ENCODE measurements at regions not wholly inside any gene's neighbourhood (a gene's known extent, or its start where the extent isn't known, plus 50 kb on each side); places are given as distances from the start of the nearest gene placed in this dataset.

- Histone ChIP-seq H3F3A (ENCODE audit: control insufficient read depth, insufficient read depth) (no peaks in the 10 kb centered on the region), H3K9me2 (replicated peaks; ENCODE audit: control insufficient read depth, low read length) (no peaks in the 10 kb centered on the region), H3K27ac (ENCODE audit: low read depth, low read length) (no peak overlapping the region), H3K36me3 (ENCODE audit: control insufficient read depth, low read length) (no peaks in the 10 kb centered on the region), H3K79me2 (ENCODE audit: control insufficient read depth, low read length) (no peaks in the 10 kb centered on the region), H3K4me2 (ENCODE audit: low read length) (no peak overlapping the region), H3K27me3 (ENCODE audit: control insufficient read depth, low read length) (no peaks in the 10 kb centered on the region), H4K20me1 (ENCODE audit: control insufficient read depth, insufficient read depth, low read depth, low read length) (no peaks in the 10 kb centered on the region), H3K9me3 (ENCODE audit: control insufficient read depth, insufficient read depth, low read length) (no peaks in the 10 kb centered on the region), H3K4me1 (ENCODE audit: control insufficient read depth, low read length) (no peaks in the 10 kb centered on the region), H3K4me3 (ENCODE audit: low read length) (no peak overlapping the region)
- no peak for TF ChIP-seq EZH2phosphoT487 (IDR thresholded peaks at IDR 0.05; ENCODE audit: borderline replicate concordance, low read length)
- TF ChIP-seq CTCF (IDR thresholded peaks at IDR 0.05; ENCODE audit: low read depth, low read length, poor library complexity, severe bottlenecking) = no peak
These were observed 216.6 kb upstream of the ADCY2 start for GRCh38 chr5:7179364-7179763.

GRCh38 chr5:7181841-7182240, 214.1 kb upstream of the ADCY2 start:
- Histone ChIP-seq H3K4me1 (ENCODE audit: control insufficient read depth, low read length) (no peaks in the 10 kb centered on the region), H3F3A (ENCODE audit: control insufficient read depth, insufficient read depth) (no peaks in the 10 kb centered on the region), H3K79me2 (ENCODE audit: control insufficient read depth, low read length) (no peaks in the 10 kb centered on the region), H3K4me3 (ENCODE audit: low read length) (no peak overlapping the region), H3K27ac (ENCODE audit: low read depth, low read length) (no peak overlapping the region), H4K20me1 (ENCODE audit: control insufficient read depth, insufficient read depth, low read depth, low read length) (no peaks in the 10 kb centered on the region), H3K27me3 (ENCODE audit: control insufficient read depth, low read length) (no peaks in the 10 kb centered on the region), H3K9me3 (ENCODE audit: control insufficient read depth, insufficient read depth, low read length) (no peaks in the 10 kb centered on the region), H3K4me2 (ENCODE audit: low read length) (no peak overlapping the region), H3K36me3 (ENCODE audit: control insufficient read depth, low read length) (no peaks in the 10 kb centered on the region), H3K9me2 (replicated peaks; ENCODE audit: control insufficient read depth, low read length) (no peaks in the 10 kb centered on the region)
- TF ChIP-seq CTCF (IDR thresholded peaks at IDR 0.05; ENCODE audit: low read depth, low read length, poor library complexity, severe bottlenecking) = no peak
- no peak for TF ChIP-seq EZH2phosphoT487 (IDR thresholded peaks at IDR 0.05; ENCODE audit: borderline replicate concordance, low read length)

GRCh38 chr5:7185742-7186141, 210.2 kb upstream of the ADCY2 start:
- Histone ChIP-seq H3F3A (ENCODE audit: control insufficient read depth, insufficient read depth) (no peaks in the 10 kb centered on the region), H3K79me2 (ENCODE audit: control insufficient read depth, low read length) (no peaks in the 10 kb centered on the region), H3K36me3 (ENCODE audit: control insufficient read depth, low read length) (no peaks in the 10 kb centered on the region), H3K9me3 (ENCODE audit: control insufficient read depth, insufficient read depth, low read length) (no peaks in the 10 kb centered on the region), H3K4me3 (ENCODE audit: low read length) (no peak overlapping the region), H4K20me1 (ENCODE audit: control insufficient read depth, insufficient read depth, low read depth, low read length) (no peaks in the 10 kb centered on the region), H3K27ac (ENCODE audit: low read depth, low read length) (no peak overlapping the region), H3K4me1 (ENCODE audit: control insufficient read depth, low read length) (no peaks in the 10 kb centered on the region), H3K4me2 (ENCODE audit: low read length) (no peak overlapping the region), H3K27me3 (ENCODE audit: control insufficient read depth, low read length) (no peaks in the 10 kb centered on the region), H3K9me2 (replicated peaks; ENCODE audit: control insufficient read depth, low read length) (no peaks in the 10 kb centered on the region)
- TF ChIP-seq EZH2phosphoT487 (IDR thresholded peaks at IDR 0.05; ENCODE audit: borderline replicate concordance, low read length) (no peak), CTCF (IDR thresholded peaks at IDR 0.05; ENCODE audit: low read depth, low read length, poor library complexity, severe bottlenecking) (no peak)

GRCh38 chr5:7186818-7187217, 209.1 kb upstream of the ADCY2 start:
- TF ChIP-seq EZH2phosphoT487 (IDR thresholded peaks at IDR 0.05; ENCODE audit: borderline replicate concordance, low read length) = no peak
- TF ChIP-seq CTCF (IDR thresholded peaks at IDR 0.05; ENCODE audit: low read depth, low read length, poor library complexity, severe bottlenecking) = no peak
- no peaks in the 10 kb centered on the region for H4K20me1 ChIP-seq (ENCODE audit: control insufficient read depth, insufficient read depth, low read depth, low read length)

More at GRCh38 chr5:7186818-7187217, 209.1 kb upstream of the ADCY2 start:
- Histone ChIP-seq H3K27ac (ENCODE audit: low read depth, low read length) (no peak overlapping the region), H3F3A (ENCODE audit: control insufficient read depth, insufficient read depth) (no peaks in the 10 kb centered on the region), H3K79me2 (ENCODE audit: control insufficient read depth, low read length) (no peaks in the 10 kb centered on the region), H3K9me2 (replicated peaks; ENCODE audit: control insufficient read depth, low read length) (no peaks in the 10 kb centered on the region), H3K9me3 (ENCODE audit: control insufficient read depth, insufficient read depth, low read length) (no peaks in the 10 kb centered on the region), H3K4me3 (ENCODE audit: low read length) (no peak overlapping the region), H3K4me2 (ENCODE audit: low read length) (no peak overlapping the region), H3K36me3 (ENCODE audit: control insufficient read depth, low read length) (no peaks in the 10 kb centered on the region), H3K27me3 (ENCODE audit: control insufficient read depth, low read length) (no peaks in the 10 kb centered on the region), H3K4me1 (ENCODE audit: control insufficient read depth, low read length) (no peaks in the 10 kb centered on the region)
